ENCODE measurements at regions not wholly inside any gene's neighbourhood (a gene's known extent, or its start where the extent isn't known, plus 50 kb on each side); places are given as distances from the start of the nearest gene placed in this dataset.
"Not testable (repeated sequence)": the region's sequence is repeated elsewhere in the genome, so short reads cannot be mapped to it uniquely, and the experiment has no call there.

GRCh38 chr10:90229486-90229885 lies 528.1 kb downstream of the KIF20B start:
- POLR2A ChIA-PET, result no interaction called here
- no peaks in the 10 kb centered on the region for H3K4me1 Mint-ChIP-seq (ENCODE audit: low read depth)
- no peaks in the 10 kb centered on the region for H3K4me1 ChIP-seq (ENCODE audit: insufficient read depth, low read length)
- no peaks in the 10 kb centered on the region for H3K9me3 ChIP-seq (ENCODE audit: control insufficient read depth in 1 of 2, insufficient read depth in 1 of 2, low read length in 2 of 2)
- H3K4me3 Mint-ChIP-seq, result no peak overlapping the region
- intact Hi-C loops (cut with DNase I, micrococcal nuclease), result no loop called here
- ATAC-seq (ENCODE audit: poor library complexity) (no peak), DNase-seq (no peak)
- no peaks in the 10 kb centered on the region for H3K36me3 ChIP-seq (ENCODE audit: insufficient read depth, low read length)
- no peaks in the 10 kb centered on the region for H3K27me3 ChIP-seq (ENCODE audit: control insufficient read depth in 1 of 2, insufficient read depth in 2 of 2, low read length in 2 of 2)
- no peak overlapping the region for H3K4me3 ChIP-seq (ENCODE audit: low read length)
- H3K27ac Mint-ChIP-seq, result no peak overlapping the region
- no peaks in the 10 kb centered on the region for H3K36me3 Mint-ChIP-seq (ENCODE audit: low read depth)
- peaks cover 2% of the 10 kb centered on the region for H3K9me3 Mint-ChIP-seq
- no peaks in the 10 kb centered on the region for H3K27me3 Mint-ChIP-seq
- CTCF ChIA-PET, result no interaction called here
- H3K27ac ChIP-seq (ENCODE audit: low read depth in 1 of 2, low read length in 2 of 2), result no peak overlapping the region
- TF ChIP-seq CTCF (IDR thresholded peaks at IDR 0.05), result no peak

- H3K27ac Mint-ChIP-seq; CTCF ChIA-PET; H3K27ac ChIP-seq (ENCODE audit: low read depth in 1 of 2, low read length in 2 of 2); H3K36me3 ChIP-seq (ENCODE audit: insufficient read depth, low read length); H3K4me3 Mint-ChIP-seq; H3K9me3 ChIP-seq (ENCODE audit: control insufficient read depth in 1 of 2, insufficient read depth in 1 of 2, low read length in 2 of 2); H3K4me1 ChIP-seq (ENCODE audit: insufficient read depth, low read length); ATAC-seq (ENCODE audit: poor library complexity); H3K4me1 Mint-ChIP-seq (ENCODE audit: low read depth); DNase-seq; H3K36me3 Mint-ChIP-seq (ENCODE audit: low read depth); H3K4me3 ChIP-seq (ENCODE audit: low read length); POLR2A ChIA-PET; intact Hi-C loops (cut with DNase I, micrococcal nuclease); H3K27me3 ChIP-seq (ENCODE audit: control insufficient read depth in 1 of 2, insufficient read depth in 2 of 2, low read length in 2 of 2); H3K27me3 Mint-ChIP-seq; H3K9me3 Mint-ChIP-seq: not testable (repeated sequence)
Observed at GRCh38 chr10:90233805-90234204, 532.4 kb downstream of the KIF20B start.

GRCh38 chr10:90245623-90246022 lies 544.2 kb downstream of the KIF20B start:
- ChIA-PET CTCF (no interaction called here), POLR2A (no interaction called here)
- no peak overlapping the region for H3K4me3 ChIP-seq (ENCODE audit: low read length)
- no peaks in the 10 kb centered on the region for H3K27me3 Mint-ChIP-seq
- H3K9me3 Mint-ChIP-seq, result no peaks in the 10 kb centered on the region
- no peak overlapping the region for H3K27ac ChIP-seq (ENCODE audit: low read depth in 1 of 2, low read length in 2 of 2)
- no peak overlapping the region for H3K27ac Mint-ChIP-seq
- H3K4me3 Mint-ChIP-seq, result no peak overlapping the region
- H3K36me3 ChIP-seq (ENCODE audit: insufficient read depth, low read length), result no peaks in the 10 kb centered on the region
- no peak for TF ChIP-seq CTCF (IDR thresholded peaks at IDR 0.05)
- H3K27me3 ChIP-seq (ENCODE audit: control insufficient read depth in 1 of 2, insufficient read depth in 2 of 2, low read length in 2 of 2), result no peaks in the 10 kb centered on the region
- H3K4me1 ChIP-seq (ENCODE audit: insufficient read depth, low read length), result no peaks in the 10 kb centered on the region
- intact Hi-C loops (cut with DNase I, micrococcal nuclease), result no loop called here
- no peaks in the 10 kb centered on the region for H3K36me3 Mint-ChIP-seq (ENCODE audit: low read depth)
- ATAC-seq (ENCODE audit: poor library complexity) (no peak), DNase-seq (no peak)
- no peaks in the 10 kb centered on the region for H3K9me3 ChIP-seq (ENCODE audit: control insufficient read depth in 1 of 2, insufficient read depth in 1 of 2, low read length in 2 of 2)
- no peaks in the 10 kb centered on the region for H3K4me1 Mint-ChIP-seq (ENCODE audit: low read depth)

- DNase-seq; intact Hi-C loops (cut with DNase I, micrococcal nuclease): not testable (repeated sequence)
Observed at GRCh38 chr10:90250784-90251183, 549.4 kb downstream of the KIF20B start.

More at GRCh38 chr10:90250784-90251183, 549.4 kb downstream of the KIF20B start:
- H3K9me3 ChIP-seq (ENCODE audit: control insufficient read depth in 1 of 2, insufficient read depth in 1 of 2, low read length in 2 of 2); CTCF ChIA-PET; H3K27ac Mint-ChIP-seq; ATAC-seq (ENCODE audit: poor library complexity); H3K4me1 Mint-ChIP-seq (ENCODE audit: low read depth); H3K36me3 ChIP-seq (ENCODE audit: insufficient read depth, low read length); H3K36me3 Mint-ChIP-seq (ENCODE audit: low read depth); H3K27me3 Mint-ChIP-seq; POLR2A ChIA-PET; H3K4me3 ChIP-seq (ENCODE audit: low read length); H3K27me3 ChIP-seq (ENCODE audit: control insufficient read depth in 1 of 2, insufficient read depth in 2 of 2, low read length in 2 of 2); H3K4me3 Mint-ChIP-seq; H3K27ac ChIP-seq (ENCODE audit: low read depth in 1 of 2, low read length in 2 of 2); H3K9me3 Mint-ChIP-seq; H3K4me1 ChIP-seq (ENCODE audit: insufficient read depth, low read length): not testable (repeated sequence)

All from CD4-positive, alpha-beta T cell (primary cell).